ENCODE measurements at regions not wholly inside any gene's neighbourhood (a gene's known extent, or its start where the extent isn't known, plus 50 kb on each side); places are given as distances from the start of the nearest gene placed in this dataset.

GRCh38 chr15:36392676-36393266, 186.7 kb upstream of the CDIN1 start:
- no peak overlapping the region for H3K27ac ChIP-seq (ENCODE audit: low read depth, low read length)
- no peaks in the 10 kb centered on the region for H3K27me3 ChIP-seq (ENCODE audit: insufficient read depth, low read length)
- H3K4me3 ChIP-seq (ENCODE audit: insufficient read depth, low read depth, low read length), result no peak overlapping the region
- no peaks in the 10 kb centered on the region for H3K79me2 ChIP-seq (ENCODE audit: insufficient read depth, low read length)
- FAIRE-seq, result no peak
- H3K4me3 Mint-ChIP-seq (ENCODE audit: unreplicated experiment), result no peak overlapping the region
- no peak overlapping the region for H3K9ac ChIP-seq (ENCODE audit: low read length)
- H3K4me2 ChIP-seq (ENCODE audit: low read length), result no peak overlapping the region
- peaks cover 1% of the 10 kb centered on the region for H3K4me1 Mint-ChIP-seq (ENCODE audit: low read depth, unreplicated experiment)
- no peak for TF ChIP-seq CTCF (IDR thresholded peaks at IDR 0.05; ENCODE audit: insufficient read depth, low read depth, low read length)
- TF ChIP-seq EZH2 (IDR thresholded peaks at IDR 0.05; ENCODE audit: insufficient read depth, low read length), result no peak
- no peak overlapping the region for H3K27ac Mint-ChIP-seq (ENCODE audit: unreplicated experiment)
- no peaks in the 10 kb centered on the region for H3K36me3 ChIP-seq (ENCODE audit: insufficient read depth, low read length)
- H2AFZ ChIP-seq (ENCODE audit: low read depth, low read length), result no peak overlapping the region
- no peaks in the 10 kb centered on the region for H3K9me3 ChIP-seq (ENCODE audit: insufficient read depth, low read depth, low read length)
- H3K9me3 Mint-ChIP-seq (ENCODE audit: unreplicated experiment), result no peaks in the 10 kb centered on the region
- H3K36me3 Mint-ChIP-seq (ENCODE audit: low read depth, unreplicated experiment), result no peaks in the 10 kb centered on the region
- no peaks in the 10 kb centered on the region for H3K4me1 ChIP-seq (ENCODE audit: insufficient read depth, low read length)
- no peaks in the 10 kb centered on the region for H4K20me1 ChIP-seq (ENCODE audit: insufficient read depth, low read length)
- no peaks in the 10 kb centered on the region for H3K27me3 Mint-ChIP-seq (ENCODE audit: low read depth, unreplicated experiment)
- DNase-seq (ENCODE audit: low read depth), result no peak

- Histone ChIP-seq H3K4me3 (ENCODE audit: insufficient read depth, low read depth, low read length) (no peak overlapping the region), H3K9ac (ENCODE audit: low read length) (no peak overlapping the region), H3K79me2 (ENCODE audit: insufficient read depth, low read length) (no peaks in the 10 kb centered on the region), H4K20me1 (ENCODE audit: insufficient read depth, low read length) (no peaks in the 10 kb centered on the region), H3K9me3 (ENCODE audit: insufficient read depth, low read depth, low read length) (no peaks in the 10 kb centered on the region), H3K4me2 (ENCODE audit: low read length) (no peak overlapping the region), H3K4me1 (ENCODE audit: insufficient read depth, low read length) (no peaks in the 10 kb centered on the region), H3K27ac (ENCODE audit: low read depth, low read length) (no peak overlapping the region), H3K27me3 (ENCODE audit: insufficient read depth, low read length) (no peaks in the 10 kb centered on the region), H2AFZ (ENCODE audit: low read depth, low read length) (no peak overlapping the region), H3K36me3 (ENCODE audit: insufficient read depth, low read length) (no peaks in the 10 kb centered on the region)
- H3K27me3 Mint-ChIP-seq (ENCODE audit: low read depth, unreplicated experiment), result no peaks in the 10 kb centered on the region
- H3K36me3 Mint-ChIP-seq (ENCODE audit: low read depth, unreplicated experiment), result no peaks in the 10 kb centered on the region
- H3K4me1 Mint-ChIP-seq (ENCODE audit: low read depth, unreplicated experiment), result peaks cover 5% of the 10 kb centered on the region
- TF ChIP-seq CTCF (IDR thresholded peaks at IDR 0.05; ENCODE audit: insufficient read depth, low read depth, low read length) (no peak), EZH2 (IDR thresholded peaks at IDR 0.05; ENCODE audit: insufficient read depth, low read length) (no peak)
- H3K9me3 Mint-ChIP-seq (ENCODE audit: unreplicated experiment), result no peaks in the 10 kb centered on the region
- DNase-seq (ENCODE audit: low read depth), result no peak
- no peak for FAIRE-seq
- no peak overlapping the region for H3K27ac Mint-ChIP-seq (ENCODE audit: unreplicated experiment)
- H3K4me3 Mint-ChIP-seq (ENCODE audit: unreplicated experiment), result no peak overlapping the region
Measured at GRCh38 chr15:36398212-36398611, 181.2 kb upstream of the CDIN1 start.

GRCh38 chr15:36399276-36399675, 180.2 kb upstream of the CDIN1 start:
- Mint-ChIP-seq H3K27me3 (ENCODE audit: low read depth, unreplicated experiment) (no peaks in the 10 kb centered on the region), H3K4me1 (ENCODE audit: low read depth, unreplicated experiment) (peaks cover 5% of the 10 kb centered on the region), H3K27ac (ENCODE audit: unreplicated experiment) (no peak overlapping the region), H3K36me3 (ENCODE audit: low read depth, unreplicated experiment) (no peaks in the 10 kb centered on the region), H3K9me3 (ENCODE audit: unreplicated experiment) (no peaks in the 10 kb centered on the region), H3K4me3 (ENCODE audit: unreplicated experiment) (no peak overlapping the region)
- Histone ChIP-seq H3K9me3 (ENCODE audit: insufficient read depth, low read depth, low read length) (no peaks in the 10 kb centered on the region), H4K20me1 (ENCODE audit: insufficient read depth, low read length) (no peaks in the 10 kb centered on the region), H3K4me2 (ENCODE audit: low read length) (no peak overlapping the region), H3K4me1 (ENCODE audit: insufficient read depth, low read length) (no peaks in the 10 kb centered on the region), H2AFZ (ENCODE audit: low read depth, low read length) (no peak overlapping the region), H3K27me3 (ENCODE audit: insufficient read depth, low read length) (no peaks in the 10 kb centered on the region), H3K36me3 (ENCODE audit: insufficient read depth, low read length) (no peaks in the 10 kb centered on the region), H3K4me3 (ENCODE audit: insufficient read depth, low read depth, low read length) (no peak overlapping the region), H3K9ac (ENCODE audit: low read length) (no peak overlapping the region), H3K27ac (ENCODE audit: low read depth, low read length) (no peak overlapping the region), H3K79me2 (ENCODE audit: insufficient read depth, low read length) (no peaks in the 10 kb centered on the region)
- TF ChIP-seq EZH2 (IDR thresholded peaks at IDR 0.05; ENCODE audit: insufficient read depth, low read length) (no peak), CTCF (IDR thresholded peaks at IDR 0.05; ENCODE audit: insufficient read depth, low read depth, low read length) (no peak)
- no peak for FAIRE-seq
- DNase-seq (ENCODE audit: low read depth), result no peak

Measured in astrocyte (in vitro differentiated cells and primary cell).